OCI-M2 (cell line): ENCODE measurements at regions not wholly inside any gene's neighbourhood (a gene's known extent, or its start where the extent isn't known, plus 50 kb on each side); places are given as distances from the start of the nearest gene placed in this dataset.

Experiments used
- DNase-seq: peaks from one replicate; lab custom pipeline; 2025; ENCODE audit not compliant: unreplicated experiment; lab: John Stamatoyannopoulos, UW

GRCh38 chr2:52749764-52750163 lies 1017.8 kb upstream of the CHAC2 start:
- no peak for DNase-seq

GRCh38 chr2:52745144-52745543 lies 1022.5 kb upstream of the CHAC2 start:
- DNase-seq: no peak

- DNase-seq: no peak
These were observed 1034.7 kb upstream of the CHAC2 start for GRCh38 chr2:52732849-52733395.

DNA sequence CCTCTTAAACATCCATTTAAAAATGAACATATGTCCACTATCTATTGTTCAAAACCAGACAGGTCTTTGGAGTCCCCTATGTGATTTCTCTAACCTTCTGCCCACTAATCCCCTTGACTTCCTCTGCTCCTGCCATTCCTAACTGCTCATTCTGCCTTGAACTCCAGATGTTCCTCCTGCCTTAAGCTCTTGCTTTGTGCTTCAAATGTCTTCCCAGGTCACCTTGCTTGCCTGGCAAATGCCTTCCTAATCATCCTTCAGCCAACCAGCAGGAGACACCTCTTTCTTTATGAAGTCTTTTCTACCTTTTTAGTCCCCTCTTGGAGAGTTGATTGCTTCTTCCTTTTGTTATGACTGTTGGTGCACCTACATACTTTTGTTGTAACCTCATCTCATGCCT lies 1043.0 kb upstream of the CHAC2 start:
- no peak for DNase-seq

GRCh38 chr2:52717836-52718235 lies 1049.8 kb upstream of the CHAC2 start:
- DNase-seq: no peak

GRCh38 chr2:52710810-52711618 lies 1056.6 kb upstream of the CHAC2 start:
- DNase-seq: no peak

DNA sequence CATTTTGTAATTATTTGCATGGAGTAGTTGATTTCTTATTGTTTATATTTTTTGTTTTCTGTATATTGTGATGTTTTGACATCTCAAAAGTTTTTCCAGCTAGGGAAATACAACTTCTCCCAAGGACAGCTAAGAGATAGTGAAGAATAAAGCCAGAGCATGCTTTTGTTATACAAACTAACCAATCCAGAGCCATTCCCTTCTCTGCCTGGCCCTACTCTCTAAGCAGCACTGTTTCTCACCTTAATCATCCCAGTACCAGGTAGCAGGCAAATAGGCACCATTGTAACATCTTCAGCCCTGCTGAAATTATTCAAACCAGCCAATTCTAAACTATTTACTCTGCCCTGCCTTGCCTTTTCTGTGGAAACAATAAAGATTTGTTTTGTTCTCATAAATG lies 1063.4 kb upstream of the CHAC2 start:
- DNase-seq: no peak

DNA sequence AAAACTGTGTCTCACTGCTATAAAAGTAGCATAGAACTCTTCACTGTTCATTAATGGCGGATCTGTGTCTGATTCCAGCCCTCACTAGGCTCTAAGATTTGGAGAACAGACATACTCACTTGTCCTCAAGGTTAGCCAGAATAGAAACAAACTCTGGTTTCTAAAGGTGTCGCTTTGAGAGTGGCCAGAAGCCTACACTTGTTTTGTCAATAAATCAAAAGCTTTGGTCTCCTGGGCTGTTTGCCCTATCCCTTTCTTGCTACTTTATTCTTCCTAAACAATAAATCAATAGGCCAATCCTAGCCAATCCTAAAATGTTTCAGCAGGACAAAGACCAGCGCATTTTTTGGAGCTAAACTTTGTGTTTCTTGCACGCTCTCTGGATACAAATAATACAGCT lies 1064.6 kb upstream of the CHAC2 start:
- no peak for DNase-seq

DNA sequence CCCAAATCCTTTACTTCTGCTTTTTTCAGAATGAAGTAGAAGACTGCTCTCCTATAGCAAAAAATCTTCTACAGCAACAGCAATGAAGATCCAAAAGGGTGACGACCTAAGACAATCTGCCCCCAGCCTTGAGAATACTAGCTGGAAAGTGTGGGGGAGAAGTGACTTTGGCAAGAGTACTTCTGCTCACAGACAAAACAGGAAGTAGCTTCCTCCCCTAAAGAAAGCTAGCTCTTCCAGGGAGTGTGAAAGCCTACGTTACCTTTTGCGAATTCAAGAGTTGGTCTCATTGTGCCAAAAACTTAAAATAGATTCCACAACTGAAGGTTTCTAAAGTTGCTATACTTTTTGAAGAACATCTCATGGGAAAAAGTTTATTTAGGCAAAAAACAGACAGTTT lies 1069.2 kb upstream of the CHAC2 start:
- no peak for DNase-seq

DNA sequence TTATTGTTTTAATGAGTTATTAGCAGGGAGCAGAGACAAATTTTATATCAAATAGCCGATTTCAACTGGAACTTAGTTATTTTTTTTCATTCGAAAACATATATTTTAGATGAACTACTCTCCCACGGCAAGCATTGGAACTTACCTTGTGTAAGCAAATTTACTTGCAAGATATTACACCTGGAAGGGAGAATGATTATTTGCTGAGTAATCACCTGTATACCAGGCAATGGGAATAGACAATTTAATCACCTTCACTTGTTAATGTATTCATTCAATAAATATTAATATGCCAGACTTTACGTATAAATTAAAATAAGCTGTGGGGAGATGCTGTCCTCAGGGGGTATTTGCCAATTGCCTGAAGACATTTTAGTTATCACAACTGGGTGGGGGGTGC lies 1069.9 kb upstream of the CHAC2 start:
- DNase-seq: no peak

- no peak for DNase-seq
These were observed 1071.9 kb upstream of the CHAC2 start for GRCh38 chr2:52695731-52696130.

DNA sequence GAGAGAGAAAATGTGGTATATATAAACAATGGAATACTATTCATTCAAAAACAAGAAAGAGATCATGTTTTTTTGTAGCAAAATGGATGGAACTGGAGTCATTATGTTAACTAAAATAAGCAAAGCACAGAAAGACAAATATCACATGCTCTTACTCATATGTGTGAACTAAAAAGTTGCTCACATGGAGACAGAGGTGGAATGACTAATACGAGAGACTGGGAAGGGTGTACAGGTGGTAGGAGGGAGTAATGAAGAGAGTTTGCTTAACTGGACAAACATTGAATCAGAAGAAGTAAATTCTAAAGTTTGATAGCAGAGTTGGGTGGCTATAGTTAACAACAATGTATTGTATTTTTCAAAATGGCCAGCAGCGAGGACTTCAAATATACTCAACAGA lies 1080.7 kb upstream of the CHAC2 start:
- DNase-seq: no peak

DNA sequence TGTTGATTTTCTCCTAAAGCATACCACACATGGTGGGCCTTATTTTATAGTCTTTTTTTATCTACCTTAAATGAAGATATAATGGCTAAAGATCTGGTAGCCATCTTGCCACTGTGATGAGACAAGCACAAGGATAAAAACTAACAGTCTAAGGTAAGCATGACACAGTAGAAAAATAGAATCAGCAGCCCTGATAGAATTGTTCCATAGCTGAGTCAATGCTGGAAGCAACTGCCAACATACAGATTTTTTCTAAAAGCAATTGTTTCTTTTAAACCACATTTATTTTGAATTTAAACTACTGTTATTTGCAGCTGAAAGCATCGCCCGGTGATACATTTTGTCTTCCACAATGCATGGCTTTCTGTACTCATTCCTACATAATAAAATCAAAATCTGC lies 1091.5 kb upstream of the CHAC2 start:
- DNase-seq: no peak

GRCh38 chr2:52668724-52669123 lies 1098.9 kb upstream of the CHAC2 start:
- DNase-seq: no peak

DNA sequence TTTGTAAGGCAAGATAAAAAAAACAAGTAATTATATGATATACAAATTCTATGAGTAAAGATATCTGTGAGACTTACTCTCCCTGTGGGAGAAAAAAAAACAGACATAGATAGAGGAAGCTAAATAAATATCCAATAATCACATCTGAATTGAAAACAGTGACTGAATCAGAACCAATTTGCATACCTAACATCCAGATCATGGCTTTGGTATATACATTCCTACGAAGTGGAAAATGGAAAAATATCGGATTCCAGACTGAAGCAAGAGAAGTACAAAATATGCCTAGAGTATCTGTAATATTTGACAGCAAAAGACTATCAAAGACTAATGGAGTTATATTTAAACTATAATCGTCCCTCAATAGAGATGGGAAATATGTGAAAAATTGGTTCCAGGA lies 1108.1 kb upstream of the CHAC2 start:
- no peak for DNase-seq

DNA sequence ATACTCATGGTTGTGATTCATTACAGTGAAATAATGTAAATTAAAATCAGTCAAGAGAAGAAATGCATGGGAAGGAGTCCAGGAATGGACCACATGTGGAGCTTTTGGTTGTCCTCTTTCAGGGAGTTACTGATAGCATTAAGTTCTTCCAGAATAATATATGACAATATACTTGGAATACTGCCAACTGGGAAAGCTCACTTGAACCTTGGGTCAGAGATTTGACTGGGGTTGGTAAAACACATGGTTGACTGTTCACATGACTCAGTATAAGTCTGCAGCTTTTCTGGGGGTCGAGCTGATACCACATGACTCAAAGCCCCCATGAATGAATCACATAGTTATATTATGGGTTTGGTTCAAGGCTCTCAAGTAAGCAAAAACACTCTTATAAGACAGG lies 1109.0 kb upstream of the CHAC2 start:
- DNase-seq: no peak

DNA sequence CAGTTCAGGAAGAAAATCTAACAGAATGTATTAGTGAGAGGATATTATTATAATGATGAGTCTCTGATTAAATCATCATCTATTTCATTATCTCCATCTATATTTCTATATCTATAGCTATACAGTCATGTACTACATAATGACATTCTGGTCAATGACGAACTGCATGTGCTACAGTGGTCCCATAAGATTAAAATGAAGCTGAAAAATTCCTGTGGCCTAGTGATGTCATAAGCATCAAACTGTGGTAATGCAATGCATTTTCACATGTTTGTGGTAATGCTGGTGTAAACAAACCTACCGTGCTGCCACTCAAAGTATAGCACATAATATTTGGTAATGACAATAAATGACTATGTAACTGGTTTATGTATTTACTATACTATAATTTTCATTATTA lies 1127.9 kb upstream of the CHAC2 start:
- DNase-seq: no peak

GRCh38 chr2:52632543-52632942 lies 1135.1 kb upstream of the CHAC2 start:
- DNase-seq: no peak

- no peak for DNase-seq
These were observed 1137.7 kb upstream of the CHAC2 start for GRCh38 chr2:52629944-52630343.

DNA sequence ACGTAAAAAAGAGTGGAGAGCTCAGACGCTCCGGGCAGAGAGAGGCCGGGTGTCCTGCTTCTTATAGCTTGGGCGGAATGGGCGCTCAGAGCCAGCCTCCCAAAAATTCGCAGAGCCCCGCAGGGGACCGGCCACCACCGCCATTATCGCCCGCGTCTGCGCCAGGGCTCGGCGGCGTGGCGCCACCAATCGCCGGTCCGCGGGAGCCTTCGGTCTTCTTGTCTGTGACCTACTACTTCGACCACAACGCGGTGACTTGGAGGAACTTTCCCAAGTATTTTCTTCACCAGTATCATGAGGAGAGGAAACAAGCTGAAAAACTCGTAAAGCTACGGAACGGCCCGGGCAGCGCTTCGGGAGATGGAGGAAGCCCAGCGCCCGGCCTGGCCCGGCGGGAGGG lies 1138.1 kb upstream of the CHAC2 start:
- DNase-seq: no peak

DNA sequence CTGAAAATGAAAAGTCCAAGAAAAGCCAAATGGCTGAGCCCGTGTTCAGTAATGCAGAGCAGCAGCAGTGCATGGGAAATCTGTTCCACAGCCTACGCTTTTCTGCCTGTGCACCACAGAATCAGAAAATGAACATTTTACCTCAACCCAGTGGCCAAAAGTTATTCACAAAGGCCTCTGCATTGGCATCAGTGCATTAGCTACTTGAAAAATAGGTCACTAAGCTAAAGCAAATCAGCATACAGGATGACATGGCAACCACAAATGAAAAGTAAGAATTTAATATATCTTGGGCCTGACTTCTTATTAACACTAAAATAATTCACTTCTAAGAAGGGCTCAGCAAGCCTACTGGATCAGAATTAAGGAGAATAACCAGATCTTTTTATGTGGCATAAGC lies 1145.3 kb upstream of the CHAC2 start:
- no peak for DNase-seq

- no peak for DNase-seq
These were observed 1154.5 kb upstream of the CHAC2 start for GRCh38 chr2:52613064-52613463.

- DNase-seq: peak; percentile 44
These were observed 1155.8 kb upstream of the CHAC2 start for GRCh38 chr2:52611759-52612158.
